HG03571 (cell line): ENCODE measurements at regions not wholly inside any gene's neighbourhood (a gene's known extent, or its start where the extent isn't known, plus 50 kb on each side); places are given as distances from the start of the nearest gene placed in this dataset.
"Not testable (repeated sequence)": the region's sequence is repeated elsewhere in the genome, so short reads cannot be mapped to it uniquely, and the experiment has no call there.

Experiments used
- ATAC-seq: cut with Tn5 transposase; IDR thresholded peaks from one replicate; pipeline ENCODE4 v1.9.1; 2021; ENCODE audit not compliant: unreplicated experiment

DNA sequence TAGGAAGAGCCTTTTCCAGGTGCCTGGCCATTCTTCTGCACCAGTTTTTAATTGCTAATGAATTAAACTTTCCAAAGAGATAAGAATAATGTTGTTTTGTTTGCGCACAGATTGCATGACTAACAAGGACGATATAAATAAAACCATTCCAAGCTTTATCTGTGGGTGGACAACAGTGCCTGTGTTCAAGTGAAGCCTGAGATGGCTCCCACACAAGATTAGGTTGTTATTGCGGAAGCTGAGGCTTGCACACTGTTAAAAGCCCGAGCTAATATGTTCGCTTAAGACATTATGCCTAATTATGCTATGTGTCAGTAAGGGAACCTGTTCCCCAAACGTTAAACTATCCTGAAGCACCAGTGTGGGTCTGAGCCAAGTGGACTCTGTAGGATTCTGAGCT lies 58.5 kb upstream of the NBPF11 start:
- ATAC-seq: not testable (repeated sequence)

GRCh38 chr1:148210166-148210565 lies 58.1 kb upstream of the NBPF11 start:
- not testable (repeated sequence) for ATAC-seq

GRCh38 chr1:148202013-148202412 lies 49.9 kb upstream of the NBPF11 start:
- ATAC-seq: not testable (repeated sequence)
